HG02588 (cell line): ENCODE measurements at regions not wholly inside any gene's neighbourhood (a gene's known extent, or its start where the extent isn't known, plus 50 kb on each side); places are given as distances from the start of the nearest gene placed in this dataset.

Experiments used
- ATAC-seq: cut with Tn5 transposase; IDR thresholded peaks from one replicate; pipeline ENCODE4 v1.9.1; 2021; ENCODE audit warnings: mild to moderate bottlenecking, moderate library complexity; ENCODE audit not compliant: unreplicated experiment

DNA sequence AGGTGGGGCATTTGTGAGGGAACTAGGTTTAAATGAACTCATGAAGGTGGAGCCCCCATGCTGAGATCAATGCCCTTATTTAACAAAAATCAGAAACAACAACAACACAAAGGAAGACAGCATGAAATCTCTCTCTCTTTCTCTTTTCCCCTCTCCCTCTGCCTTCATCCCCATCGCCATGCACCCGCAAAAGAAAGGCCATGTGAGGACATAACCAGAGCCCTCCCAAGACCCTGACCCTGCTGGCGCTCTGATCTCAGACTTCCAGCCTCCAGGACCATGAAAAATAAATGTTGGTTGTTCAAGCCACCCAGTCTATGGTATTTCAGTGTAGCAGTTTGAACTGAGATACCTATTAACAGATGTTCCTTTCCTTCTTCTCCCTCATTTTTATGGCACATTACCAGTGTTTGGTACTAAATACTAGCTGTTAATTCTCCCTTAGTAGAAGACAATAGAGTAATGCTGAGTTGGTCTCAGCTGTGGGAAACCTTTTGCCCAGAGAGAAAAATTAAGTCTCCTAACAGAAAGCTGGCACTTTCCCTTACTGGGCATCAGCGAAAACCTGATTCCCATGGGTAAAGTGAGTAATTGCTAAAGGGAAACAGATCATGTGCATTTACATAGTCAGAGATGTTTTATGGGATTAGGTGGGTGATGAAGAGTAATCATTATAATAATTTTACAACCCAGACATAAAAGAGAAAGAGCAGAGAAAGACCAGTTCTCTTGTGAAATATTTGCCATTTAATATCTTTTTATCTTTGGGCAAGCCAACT is 264.0 kb upstream of the PLEKHG7 start:
- no peak for ATAC-seq

DNA sequence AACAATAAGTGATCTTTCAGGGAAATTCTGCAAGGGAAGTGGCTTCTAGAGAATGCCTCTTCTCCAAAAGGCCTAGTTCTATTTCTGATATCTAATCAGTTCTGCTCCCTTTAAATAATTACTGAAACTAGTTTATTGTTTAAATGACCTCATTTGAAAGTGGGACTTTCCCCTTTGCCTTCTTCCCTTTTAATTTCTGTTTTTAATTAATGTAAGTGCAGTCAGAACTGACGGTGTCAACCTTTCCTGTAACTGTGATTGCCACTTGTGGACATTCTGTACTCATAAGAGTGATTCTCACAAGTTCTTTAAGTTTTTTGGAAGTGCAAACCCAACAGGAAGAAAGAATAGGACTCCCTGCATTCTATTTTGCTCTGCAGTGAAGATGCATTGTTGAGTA is 265.3 kb upstream of the PLEKHG7 start:
- ATAC-seq = no peak

DNA sequence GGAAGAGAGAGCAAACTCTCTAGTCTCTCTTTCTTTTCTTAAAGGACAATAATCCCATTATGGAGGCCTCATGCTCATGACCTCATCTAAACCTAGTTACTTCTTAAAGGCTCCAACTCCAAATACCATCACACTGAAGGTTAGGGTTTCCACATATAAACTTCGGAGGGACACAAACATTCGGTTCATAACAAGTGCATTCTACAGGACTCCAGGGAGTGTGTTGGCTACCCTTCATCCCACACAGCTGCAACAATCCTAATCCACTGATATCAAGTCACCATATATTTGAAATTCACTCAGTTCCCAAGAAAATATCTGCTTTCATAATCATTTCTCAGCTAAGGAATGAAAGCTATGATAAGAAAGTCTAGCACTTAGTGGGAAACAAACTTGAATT is 265.9 kb upstream of the PLEKHG7 start:
- no peak for ATAC-seq

DNA sequence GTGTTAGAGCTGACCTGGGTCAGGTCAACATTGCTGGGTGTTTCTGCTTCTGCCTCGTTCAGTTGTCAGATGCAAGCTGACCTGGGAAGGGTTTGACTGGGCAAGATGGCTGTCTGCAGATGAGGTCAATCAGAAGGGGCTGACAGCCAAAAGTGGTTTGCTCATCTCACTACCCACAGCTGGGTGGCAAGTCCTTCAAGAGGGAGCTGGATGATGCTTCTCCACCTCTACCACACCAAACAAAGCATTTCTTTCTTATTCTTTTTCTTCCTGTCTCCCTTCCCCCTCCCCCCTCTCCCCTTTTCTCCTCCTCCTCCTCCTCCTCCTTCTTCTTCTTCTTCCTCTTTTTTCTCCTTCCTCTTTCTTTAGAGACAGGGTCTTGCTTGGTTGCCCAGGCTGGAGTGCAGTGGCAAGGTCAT is 268.2 kb upstream of the PLEKHG7 start:
- no peak for ATAC-seq

DNA sequence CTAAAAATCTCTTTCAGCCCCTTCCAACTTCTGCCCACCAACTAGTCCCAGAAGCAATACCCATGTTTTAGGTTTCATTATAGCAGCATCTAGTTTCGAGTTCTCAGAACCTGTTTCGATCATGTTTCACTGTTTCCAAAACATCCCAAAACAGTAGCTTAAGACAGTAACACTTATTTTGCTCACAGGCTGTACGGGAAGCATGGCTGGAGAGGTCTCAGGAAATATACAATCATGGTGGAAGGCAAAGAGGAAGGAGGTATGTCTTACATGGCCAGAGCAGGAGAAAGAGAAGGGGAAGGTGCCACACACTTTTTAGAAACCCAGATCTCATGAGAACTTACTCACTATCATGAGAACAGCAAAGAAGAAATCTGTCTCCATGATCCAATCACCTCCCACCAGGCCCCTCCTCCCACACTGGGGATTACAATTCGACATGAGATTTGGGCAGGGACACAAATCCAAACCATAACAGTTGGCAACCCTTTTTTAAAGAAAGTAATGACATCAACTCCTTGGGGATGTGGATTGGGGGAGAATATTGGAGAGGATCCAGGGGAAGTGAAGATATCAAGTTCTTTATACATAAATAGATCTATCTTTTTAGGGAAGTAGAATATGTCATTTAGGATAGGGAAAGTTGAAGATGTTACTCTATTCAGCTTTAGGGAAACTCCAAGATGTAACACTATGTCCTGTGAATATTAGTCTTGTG is 269.9 kb upstream of the PLEKHG7 start:
- ATAC-seq = peak; percentile 74

DNA sequence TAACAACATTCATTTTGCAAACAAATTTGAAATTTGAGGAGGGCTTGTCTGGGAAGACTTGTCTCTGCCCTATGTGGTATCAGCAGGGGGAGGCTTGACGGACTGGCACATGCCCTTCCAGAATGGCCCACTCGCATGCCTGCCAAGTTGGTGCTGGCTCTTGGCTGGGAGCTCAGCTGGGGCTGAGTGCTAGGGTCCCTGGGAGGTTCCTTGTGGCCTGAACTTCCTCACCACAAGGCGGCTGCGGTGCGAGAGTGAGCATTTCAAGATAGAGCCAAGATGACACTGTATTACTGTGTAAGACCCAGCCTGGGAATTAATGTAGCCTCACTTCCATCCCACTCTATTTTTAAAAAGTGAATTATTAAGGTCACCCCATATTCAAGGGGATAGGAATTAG is 271.6 kb upstream of the PLEKHG7 start:
- peak; percentile 38 for ATAC-seq

DNA sequence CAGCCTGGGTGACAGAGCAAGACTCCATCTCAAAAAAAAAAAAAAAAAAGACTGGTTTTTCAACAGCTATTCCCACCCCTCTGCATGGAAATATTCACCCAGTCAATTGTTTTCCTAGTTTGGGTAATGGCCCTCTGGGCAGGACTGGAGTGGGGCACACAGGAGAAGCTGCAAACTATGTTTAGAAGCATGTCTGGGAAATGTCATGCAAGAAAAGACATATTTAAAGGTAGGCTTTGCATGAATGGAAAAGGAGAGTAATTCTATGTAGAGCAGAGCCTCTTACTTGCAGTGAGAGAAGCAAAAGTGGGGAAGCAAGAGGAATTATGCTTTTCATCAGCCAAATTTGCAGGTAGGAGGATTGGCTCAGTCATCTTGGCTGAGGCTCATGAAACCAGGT is 276.5 kb upstream of the PLEKHG7 start:
- no peak for ATAC-seq

DNA sequence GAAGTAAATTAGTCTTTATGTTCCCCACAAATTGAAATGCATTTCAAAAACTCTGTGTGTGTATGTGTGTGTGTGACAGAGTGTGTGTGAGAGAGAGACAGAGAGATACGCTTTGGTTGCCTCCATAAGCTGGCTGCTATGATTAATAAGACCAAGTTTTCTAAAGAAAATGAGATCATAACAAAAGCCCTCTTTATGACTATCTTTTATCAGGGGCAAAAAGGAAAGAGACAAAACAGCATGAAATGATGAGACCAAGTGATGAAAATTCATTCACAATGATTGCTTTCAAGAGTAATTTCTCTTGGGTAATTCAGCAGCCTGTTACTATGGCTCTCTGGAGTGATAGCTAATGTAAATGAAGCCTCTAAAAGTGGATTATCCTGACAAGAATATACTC is 277.6 kb upstream of the PLEKHG7 start:
- no peak for ATAC-seq

DNA sequence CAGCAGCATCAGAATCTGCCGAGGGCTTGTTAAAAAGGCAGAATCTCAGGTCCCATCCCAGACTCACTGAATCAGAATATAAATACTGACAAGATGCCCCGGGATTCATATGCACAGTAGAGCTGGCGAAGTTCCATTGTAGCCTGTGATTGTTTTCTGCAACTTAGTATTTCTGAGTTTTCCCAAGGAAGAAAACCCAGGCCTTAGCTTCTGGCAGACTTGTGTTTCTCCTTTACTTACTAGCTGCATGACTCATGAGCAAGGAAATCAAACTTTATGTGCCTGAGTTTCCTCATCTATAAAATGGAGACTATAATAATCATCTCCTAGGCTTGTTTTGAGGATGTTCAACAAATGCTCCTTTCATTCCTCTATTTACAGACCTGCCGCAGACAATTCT is 278.5 kb upstream of the PLEKHG7 start:
- no peak for ATAC-seq

DNA sequence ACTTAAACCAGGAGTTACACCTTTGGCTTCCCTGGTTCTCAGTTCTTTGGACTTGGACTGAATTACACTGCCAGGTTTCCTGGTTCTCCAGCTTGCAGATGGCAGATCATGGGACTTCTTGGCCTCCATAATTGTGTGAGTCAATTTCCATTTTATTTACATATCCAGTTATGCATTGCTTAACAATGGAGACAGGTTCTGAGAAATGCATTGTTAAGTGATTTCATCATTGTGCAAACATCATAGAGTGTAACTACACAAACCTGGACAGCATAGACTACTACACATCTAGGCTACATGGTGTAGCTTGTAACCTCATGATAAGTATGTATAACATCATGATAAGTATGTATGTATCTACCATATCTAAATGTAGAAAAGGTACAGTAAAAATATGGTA is 276.1 kb upstream of the BTG1 start:
- no peak for ATAC-seq

DNA sequence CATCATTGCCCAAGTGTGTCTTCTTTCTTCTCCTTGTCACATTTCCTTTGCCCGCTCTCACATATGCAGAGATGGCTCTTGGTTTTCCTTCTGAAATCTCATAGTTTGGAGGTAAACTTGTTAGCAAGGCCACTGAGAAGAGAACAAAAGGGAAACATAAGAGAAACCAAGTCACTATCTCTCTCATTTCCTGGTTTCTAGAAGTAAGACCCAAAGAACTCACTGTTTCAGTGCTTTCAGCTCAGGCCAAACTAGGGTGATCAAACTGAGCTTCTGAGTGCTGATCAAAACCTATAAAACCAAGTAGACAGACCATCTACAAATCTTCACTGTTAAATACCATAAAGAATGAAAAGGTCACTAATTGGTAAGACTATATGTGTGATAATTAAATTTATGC is 275.4 kb upstream of the BTG1 start:
- ATAC-seq = no peak

DNA sequence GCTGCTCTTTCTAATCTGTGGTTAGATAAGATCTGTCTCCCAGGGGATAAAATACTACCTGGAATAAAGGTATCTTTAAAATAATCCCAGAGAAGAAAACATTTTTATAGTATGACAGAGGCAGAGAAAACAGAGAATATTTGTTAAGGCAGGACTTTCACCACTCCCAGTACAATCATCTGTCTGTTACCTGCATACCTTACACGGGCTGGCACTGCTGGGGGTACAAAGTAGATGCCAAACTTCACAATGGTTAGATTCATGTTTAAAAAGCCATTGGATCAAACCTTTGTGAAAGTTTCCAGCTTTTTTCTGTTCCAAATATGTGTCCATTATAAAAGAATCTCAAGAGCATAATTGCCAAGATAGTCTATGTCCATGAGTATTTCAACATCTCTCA is 273.6 kb upstream of the BTG1 start:
- no peak for ATAC-seq

DNA sequence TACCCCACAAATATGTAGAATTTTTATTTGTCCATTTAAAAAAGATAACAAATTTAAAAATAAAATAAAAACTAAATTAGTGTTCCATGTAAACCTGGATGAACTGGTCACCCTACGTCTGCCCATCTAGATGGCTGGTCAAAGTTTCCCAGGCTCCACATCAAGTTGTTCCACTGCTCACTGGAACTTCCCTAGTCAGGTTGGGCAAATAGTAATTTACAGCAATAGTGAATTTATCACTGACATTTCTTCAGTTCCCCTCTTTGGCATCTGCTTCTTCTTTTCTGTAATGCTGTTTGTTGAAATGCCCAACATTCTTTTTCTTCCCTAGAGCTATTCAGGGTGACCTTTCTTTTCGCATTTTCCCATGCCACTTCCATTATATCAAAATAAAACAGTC is 272.7 kb upstream of the BTG1 start:
- ATAC-seq = no peak

DNA sequence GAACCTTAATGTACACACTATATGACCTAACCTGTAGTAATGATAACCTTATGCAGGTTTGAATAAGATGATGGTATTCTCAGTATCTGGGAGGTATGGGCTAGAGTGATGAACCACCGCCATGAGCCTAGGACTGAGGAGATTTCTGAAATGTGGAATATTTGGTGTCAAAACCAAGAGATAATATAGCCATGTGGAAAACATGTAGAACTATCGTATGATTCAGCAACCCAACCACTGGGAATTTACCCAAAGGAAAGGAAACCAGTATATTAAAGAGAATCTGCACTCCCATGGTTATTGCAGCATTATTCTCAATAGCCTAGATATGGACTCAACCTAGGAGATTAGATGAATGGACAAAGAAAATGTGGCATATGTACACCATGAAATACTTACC is 271.7 kb upstream of the BTG1 start:
- no peak for ATAC-seq

DNA sequence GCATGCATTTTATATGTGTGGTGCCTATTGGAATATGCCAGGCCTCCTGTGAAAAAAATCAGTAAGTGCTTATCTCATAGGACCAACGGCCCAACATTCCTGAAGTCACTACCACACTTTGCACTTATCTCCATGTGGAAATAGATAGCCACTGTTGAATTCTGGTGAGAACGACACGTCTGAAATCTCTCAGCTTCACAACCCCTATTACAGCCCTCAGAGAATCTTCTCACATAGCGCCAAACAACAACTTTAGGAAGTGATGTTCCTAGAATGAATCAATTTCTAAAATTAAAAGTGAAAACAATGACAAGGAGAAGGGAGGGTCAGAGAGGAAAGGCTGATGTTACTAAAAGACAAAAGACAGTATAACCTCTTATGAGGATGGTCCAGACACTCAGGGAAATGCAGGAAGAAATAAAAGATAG is 270.8 kb upstream of the BTG1 start:
- no peak for ATAC-seq

DNA sequence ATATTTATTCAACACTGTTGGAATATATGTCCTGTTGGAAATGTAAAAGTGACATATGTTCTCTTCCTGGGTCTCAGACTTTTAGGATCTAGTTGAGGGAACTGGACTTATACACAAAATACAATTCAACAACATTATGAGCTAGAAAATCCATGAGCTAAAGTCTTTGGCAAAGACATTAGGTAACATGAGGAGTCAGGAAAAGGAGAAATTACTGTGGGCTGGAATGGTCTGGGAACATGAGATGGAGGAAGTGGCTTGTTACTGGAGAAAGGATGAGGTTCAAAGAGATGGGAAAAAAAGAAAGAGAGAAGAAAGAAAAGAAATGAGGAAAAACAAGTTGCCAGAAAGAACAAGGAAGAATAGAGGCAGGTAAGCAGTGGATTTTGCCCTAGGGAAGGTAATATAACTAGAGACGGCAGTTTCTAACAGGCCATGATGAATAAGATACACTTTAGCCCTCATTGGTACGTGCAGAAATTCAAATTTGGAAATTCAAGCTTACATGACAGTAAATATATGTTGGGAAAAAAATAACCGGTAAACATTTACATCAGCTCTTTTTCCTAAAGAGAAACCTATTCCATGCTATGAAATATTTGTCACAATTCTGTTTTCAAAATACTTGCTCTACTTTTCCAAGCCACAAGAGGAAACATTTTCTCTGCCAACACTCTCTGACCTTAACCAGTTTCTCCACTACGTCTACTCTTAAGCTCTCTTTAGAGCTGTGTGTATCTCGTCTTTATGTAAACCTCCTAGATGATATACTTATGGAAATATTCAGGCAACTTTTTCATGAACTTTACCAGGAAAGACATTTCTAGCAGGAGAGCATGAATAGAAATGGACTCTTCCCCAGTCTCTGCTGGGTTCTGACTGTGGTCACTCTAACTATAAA is 268.8 kb upstream of the BTG1 start:
- ATAC-seq = no peak

DNA sequence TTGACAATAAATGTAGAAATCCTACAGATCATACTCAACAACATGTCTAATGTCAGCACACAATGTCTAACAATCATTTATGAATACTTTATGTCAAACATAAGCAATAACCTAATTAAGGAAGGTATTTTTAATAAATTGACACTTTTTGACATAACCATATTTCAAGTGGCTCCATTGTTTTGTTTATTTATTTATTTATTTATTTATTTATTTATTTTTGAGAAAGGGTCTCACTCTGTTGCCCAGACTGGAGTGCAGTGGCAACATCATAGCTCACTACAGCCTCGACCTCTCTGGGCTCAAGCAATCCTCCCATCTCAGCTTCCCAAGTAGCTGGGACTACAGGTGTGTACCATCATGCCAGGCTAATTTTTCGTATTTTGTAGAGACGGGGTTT is 267.6 kb upstream of the BTG1 start:
- ATAC-seq = no peak

DNA sequence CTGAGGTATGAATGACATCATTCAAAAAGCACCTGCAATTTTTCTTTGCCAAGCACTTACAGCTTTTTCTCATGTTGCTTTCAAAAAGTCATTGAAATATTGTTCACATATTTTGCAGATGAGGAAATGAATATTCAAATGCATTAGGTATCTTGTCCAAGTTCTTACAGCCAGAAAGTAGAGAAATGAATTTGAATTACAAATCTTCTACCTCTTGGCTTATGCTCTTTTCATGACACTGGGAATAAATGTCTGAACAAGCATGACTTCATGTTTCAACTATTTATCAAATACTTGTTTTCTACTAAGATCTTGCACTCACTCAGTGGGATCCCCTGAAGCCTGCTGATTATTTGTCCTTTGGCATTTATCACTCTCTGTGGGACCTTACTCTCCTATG is 267.2 kb upstream of the BTG1 start:
- no peak for ATAC-seq

DNA sequence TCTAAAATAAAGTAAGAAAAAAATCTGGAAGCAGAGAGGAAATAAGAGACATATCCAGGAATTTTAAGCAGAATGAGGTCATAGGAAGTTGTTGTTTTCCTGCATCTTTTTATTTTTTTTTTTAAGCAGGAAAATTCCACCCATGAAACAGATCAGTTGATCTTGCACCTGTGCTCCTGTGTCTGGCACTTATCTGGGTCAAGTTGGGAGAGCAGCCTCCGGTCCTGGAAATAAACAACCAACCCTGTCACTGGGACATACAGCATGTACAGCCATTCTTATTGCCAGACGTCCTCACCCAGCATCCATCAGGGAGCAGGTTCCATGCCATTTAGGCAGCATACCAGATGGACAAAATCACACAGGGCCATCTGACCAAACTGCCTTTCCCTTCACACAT is 266.0 kb upstream of the BTG1 start:
- ATAC-seq = no peak

DNA sequence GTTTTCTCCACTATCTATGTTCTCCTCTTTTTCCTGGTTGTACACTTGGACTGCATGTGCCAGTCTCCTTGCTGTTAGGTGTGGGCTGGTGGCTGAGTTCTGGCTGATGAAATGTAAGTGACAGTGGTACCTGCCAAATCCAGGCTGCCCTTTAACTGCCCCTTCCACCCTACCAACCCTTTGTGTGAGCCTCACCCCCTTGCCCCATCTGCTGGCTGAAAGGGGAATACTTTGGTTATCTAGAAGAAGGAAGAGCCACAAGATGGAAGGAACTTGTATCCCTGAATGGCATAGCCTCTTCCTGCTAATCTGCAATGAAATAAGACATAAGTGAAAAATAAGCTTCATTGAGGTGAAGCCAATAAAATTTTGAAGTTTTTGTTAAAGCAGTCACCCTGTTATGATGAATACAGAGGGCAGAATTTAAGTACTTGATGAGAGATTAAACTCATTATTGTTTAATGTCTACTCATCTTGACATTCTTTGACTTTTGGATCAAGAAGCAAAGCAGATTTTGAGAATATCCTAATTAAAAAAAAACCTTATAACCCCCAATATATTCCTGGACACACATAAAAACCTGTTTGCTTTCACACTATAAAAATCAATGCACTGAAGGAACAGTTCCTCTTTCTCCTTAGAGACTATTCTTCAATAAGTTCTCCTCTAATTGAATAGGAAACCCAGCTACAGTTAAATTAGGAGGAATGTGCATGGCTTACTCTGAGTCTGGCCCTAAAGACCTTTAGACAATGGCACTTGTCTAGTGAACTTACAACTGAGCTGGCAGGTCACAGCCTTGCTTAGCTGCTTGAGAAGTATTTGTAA is 262.6 kb upstream of the BTG1 start:
- no peak for ATAC-seq
